Neuronal stem cell (in vitro differentiated cells): ENCODE measurements at regions not wholly inside any gene's neighbourhood (a gene's known extent, or its start where the extent isn't known, plus 50 kb on each side); places are given as distances from the start of the nearest gene placed in this dataset.

Source experiments
- DNase-seq: peaks from one replicate; pipeline ENCODE4 v3.0.0-alpha.2; 2013; ENCODE audit warnings: low spot score
- H2AFZ ChIP-seq: one replicate; pipeline ENCODE4 v1.6.1; 2013; ENCODE audit warnings: mild to moderate bottlenecking, low read length, inconsistent platforms
- H2AK5ac ChIP-seq: 2 replicates; pipeline ENCODE4 v1.6.1; 2013; ENCODE audit warnings: low read depth, mild to moderate bottlenecking, inconsistent platforms, low read length, moderate library complexity, mixed read lengths
- H2BK120ac ChIP-seq: 2 replicates; pipeline ENCODE4 v1.6.1; 2013; ENCODE audit warnings: low read depth, mild to moderate bottlenecking, inconsistent platforms, low read length, moderate library complexity, mixed read lengths
- H2BK12ac ChIP-seq: one replicate; pipeline ENCODE4 v1.6.1; 2013; ENCODE audit warnings: low read length, inconsistent platforms
- H2BK15ac ChIP-seq: 2 replicates; pipeline ENCODE4 v1.6.1; 2013; ENCODE audit warnings: mild to moderate bottlenecking, low read length, inconsistent platforms, mixed read lengths
- H2BK5ac ChIP-seq: one replicate; pipeline ENCODE4 v1.6.1; 2013; ENCODE audit warnings: inconsistent platforms, mild to moderate bottlenecking, low read length, moderate library complexity
- H3K14ac ChIP-seq: one replicate; pipeline ENCODE4 v1.6.1; 2013; ENCODE audit warnings: low read length, inconsistent platforms
- H3K18ac ChIP-seq: 2 replicates; pipeline ENCODE4 v1.6.1; 2013; ENCODE audit warnings: low read length, inconsistent platforms
- H3K23ac ChIP-seq: 2 replicates; pipeline ENCODE4 v1.6.1; 2013; ENCODE audit warnings: low read depth, mild to moderate bottlenecking, mixed read lengths, low read length, inconsistent platforms; ENCODE audit not compliant: poor library complexity
- H3K27ac ChIP-seq: replicated peaks from 3 replicates; pipeline ENCODE4 v1.5.1; 2013; ENCODE audit warnings: low read length, inconsistent platforms
- H3K27me3 ChIP-seq, 3 experiments: 2 replicates each; pipeline ENCODE4 v1.6.1; 2013; ENCODE audit warnings: low read length in 3 of 3, mild to moderate bottlenecking in 2 of 3, inconsistent platforms in 1 of 3, low read depth in 1 of 3, mixed read lengths in 1 of 3, moderate library complexity in 1 of 3; ENCODE audit not compliant: control insufficient read depth in 3 of 3, insufficient read depth in 3 of 3
- H3K36me3 ChIP-seq, 2 donors: replicated peaks in 1 of 2; 2 replicates each; pipeline ENCODE4 v1.6.1; 2013; ENCODE audit warnings: low read length in 2 of 2; ENCODE audit not compliant: control insufficient read depth in 2 of 2, insufficient read depth in 2 of 2
- H3K4ac ChIP-seq: 2 replicates; pipeline ENCODE4 v1.6.1; 2013; ENCODE audit warnings: inconsistent platforms, mild to moderate bottlenecking, low read length, moderate library complexity
- H3K4me1 ChIP-seq, 2 donors: 1 replicate in 1 of 2; 2 replicates in 1 of 2; pipeline ENCODE4 v1.6.1; 2013; ENCODE audit warnings: low read length in 2 of 2, low read depth in 1 of 2; ENCODE audit not compliant: control insufficient read depth in 2 of 2, insufficient read depth in 1 of 2
- H3K4me2 ChIP-seq: one replicate; pipeline ENCODE4 v1.6.1; 2013; ENCODE audit warnings: mild to moderate bottlenecking, low read length, inconsistent platforms; ENCODE audit not compliant: insufficient read depth, poor library complexity, severe bottlenecking
- H3K4me3 ChIP-seq, 2 donors: 2 replicates each; pipeline ENCODE4 v1.5.1; 2013; ENCODE audit warnings: low read length in 2 of 2, mild to moderate bottlenecking in 2 of 2, inconsistent platforms in 1 of 2, moderate library complexity in 1 of 2
- H3K79me1 ChIP-seq: one replicate; pipeline ENCODE4 v1.6.1; 2013; ENCODE audit warnings: low read depth, mild to moderate bottlenecking, inconsistent platforms, low read length, moderate library complexity
- H3K9ac ChIP-seq: one replicate; pipeline ENCODE4 v1.6.1; 2013; ENCODE audit warnings: mild to moderate bottlenecking, low read depth, low read length, inconsistent platforms; ENCODE audit not compliant: poor library complexity
- H3K9me3 ChIP-seq, 2 donors: replicated peaks in 1 of 2; 2 replicates each; pipeline versions ENCODE3 to v1.6.1; 2013; ENCODE audit warnings: low read length in 2 of 2, mild to moderate bottlenecking in 2 of 2, inconsistent platforms in 1 of 2, low read depth in 1 of 2, mixed read lengths in 1 of 2, moderate library complexity in 1 of 2; ENCODE audit not compliant: control insufficient read depth in 2 of 2, insufficient read depth in 1 of 2
- H4K8ac ChIP-seq: one replicate; pipeline ENCODE4 v1.6.1; 2013; ENCODE audit warnings: low read depth, mild to moderate bottlenecking, inconsistent platforms, low read length, moderate library complexity
- H4K91ac ChIP-seq: one replicate; pipeline ENCODE4 v1.6.1; 2013; ENCODE audit warnings: low read length, low read depth, mild to moderate bottlenecking, inconsistent platforms; ENCODE audit not compliant: poor library complexity
- WGBS, 2 donors: extraction: QIAGEN DNeasy Blood & Tissue Kit; methylation state at CpG; one replicate each; pipeline ENCODE4 v1.1.7; 2013; ENCODE audit warnings: missing lambda C conversion rate in 2 of 2, mixed read lengths in 1 of 2; ENCODE audit not compliant: insufficient read length in 2 of 2, insufficient replicate concordance in 1 of 2; ENCODE audit errors: extremely low coverage in 2 of 2; 5-methylcytosine and 5-hydroxymethylcytosine counted together

DNA sequence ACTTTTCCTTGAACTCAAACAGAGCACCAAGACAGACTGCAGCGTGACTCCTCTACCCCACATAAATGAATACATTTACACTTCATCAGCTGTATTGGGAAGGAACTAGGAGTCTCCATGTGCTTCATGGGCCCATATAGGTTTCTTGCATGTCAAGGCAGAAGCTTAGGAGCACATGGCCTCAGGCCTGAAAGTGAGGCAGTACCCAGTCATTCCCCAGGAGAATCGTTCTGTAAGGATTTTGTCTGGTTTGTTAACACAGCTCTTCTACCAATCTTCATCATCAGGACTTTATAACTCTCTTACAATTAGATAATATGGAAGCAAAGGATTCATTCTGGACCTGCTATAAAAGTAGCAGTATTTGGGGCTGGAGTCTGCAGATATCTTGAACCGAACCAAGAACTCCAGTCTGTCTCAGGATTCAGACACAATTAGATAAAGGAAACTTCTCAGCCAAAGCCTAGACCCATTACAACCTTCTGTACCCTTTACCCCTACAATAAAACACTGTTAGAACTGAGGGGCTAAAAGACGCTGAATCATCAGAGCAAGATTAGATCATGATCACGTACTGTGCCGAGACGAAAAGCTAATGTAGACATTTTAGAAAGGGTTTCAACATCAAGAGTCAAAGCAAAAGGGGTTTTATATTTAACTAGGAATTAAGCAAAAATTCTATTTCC lies 385.5 kb upstream of the SLC30A5 start:
- H3K36me3 ChIP-seq: no peaks in the 10 kb centered on the region
- no peak overlapping the region for H3K18ac ChIP-seq
- no peaks in the 10 kb centered on the region for H3K27me3 ChIP-seq
- H3K14ac ChIP-seq: no peak overlapping the region
- H3K4ac ChIP-seq: no peak overlapping the region
- H3K79me1 ChIP-seq: no peaks in the 10 kb centered on the region
- H2BK120ac ChIP-seq: no peak overlapping the region
- H3K23ac ChIP-seq: no peak overlapping the region
- DNase-seq: no peak
- H3K4me3 ChIP-seq: no peak overlapping the region
- no peak overlapping the region for H2BK15ac ChIP-seq
- H3K4me2 ChIP-seq: no peak overlapping the region
- H2AFZ ChIP-seq: no peak overlapping the region
- no peak overlapping the region for H3K9ac ChIP-seq
- no peak overlapping the region for H4K91ac ChIP-seq
- WGBS, 2 donors: no CpG with 5 or more reads among the region's 7 CpGs
- H3K9me3 ChIP-seq: no peaks in the 10 kb centered on the region
- H3K27ac ChIP-seq: no peak overlapping the region
- no peak overlapping the region for H4K8ac ChIP-seq
- no peak overlapping the region for H2BK12ac ChIP-seq
- peaks cover 0 to 6% of the 10 kb centered on the region in 2 donors for H3K4me1 ChIP-seq
- no peak overlapping the region for H2BK5ac ChIP-seq
- H2AK5ac ChIP-seq: no peak overlapping the region

DNA sequence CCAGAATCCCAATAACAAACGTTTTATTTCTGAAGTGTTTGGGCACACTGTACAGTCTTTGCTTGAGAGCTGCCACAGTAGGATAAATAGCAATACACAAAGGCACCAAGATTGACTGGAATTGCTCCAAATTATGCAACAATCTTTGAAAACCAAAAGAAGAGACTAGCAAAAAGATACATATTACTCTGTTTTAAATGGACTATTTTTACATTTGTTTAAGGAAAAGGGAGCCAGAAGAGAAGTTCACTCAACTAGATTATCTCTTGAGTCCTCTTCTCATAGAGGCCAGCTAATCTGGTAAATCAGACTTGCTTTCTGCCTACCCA lies 385.0 kb upstream of the SLC30A5 start:
- no peak overlapping the region for H2AFZ ChIP-seq
- H3K4me1 ChIP-seq: peaks cover 0 to 6% of the 10 kb centered on the region in 2 donors
- no peak overlapping the region for H4K8ac ChIP-seq
- H2BK120ac ChIP-seq: no peak overlapping the region
- H3K4me3 ChIP-seq: no peak overlapping the region
- no peak overlapping the region for H3K27ac ChIP-seq
- no peaks in the 10 kb centered on the region for H3K27me3 ChIP-seq
- no peaks in the 10 kb centered on the region for H3K79me1 ChIP-seq
- no peak overlapping the region for H3K9ac ChIP-seq
- H3K23ac ChIP-seq: no peak overlapping the region
- no peak overlapping the region for H3K18ac ChIP-seq
- no peak overlapping the region for H4K91ac ChIP-seq
- H3K36me3 ChIP-seq: no peaks in the 10 kb centered on the region
- no peak overlapping the region for H2AK5ac ChIP-seq
- no peak for DNase-seq
- H2BK15ac ChIP-seq: no peak overlapping the region
- WGBS, 2 donors: no CpG with 5 or more reads among the region's 1 CpG
- H3K4ac ChIP-seq: no peak overlapping the region
- H3K14ac ChIP-seq: no peak overlapping the region
- H2BK12ac ChIP-seq: no peak overlapping the region
- no peaks in the 10 kb centered on the region for H3K9me3 ChIP-seq
- H2BK5ac ChIP-seq: no peak overlapping the region
- H3K4me2 ChIP-seq: no peak overlapping the region

DNA sequence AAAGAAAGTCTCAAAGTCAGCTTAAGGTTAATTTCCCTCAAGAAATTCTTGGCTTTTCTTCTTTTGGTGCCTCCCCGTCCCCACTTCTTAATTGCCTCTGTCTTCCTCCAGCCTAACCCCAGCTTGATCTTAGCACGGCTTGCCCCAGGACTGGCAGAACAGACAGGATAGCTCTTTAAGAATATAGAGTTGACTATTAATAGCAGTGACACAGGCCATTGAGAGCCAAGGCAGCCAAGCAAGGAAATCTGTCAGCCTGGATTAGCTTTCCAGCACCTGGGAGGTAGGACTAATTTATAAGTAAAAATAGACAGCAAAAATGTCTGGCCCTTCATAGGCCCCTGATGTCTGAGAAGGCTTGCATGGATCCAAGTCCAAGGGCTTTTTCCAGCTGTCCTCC lies 384.6 kb upstream of the SLC30A5 start:
- H3K4ac ChIP-seq: no peak overlapping the region
- no peak overlapping the region for H2AK5ac ChIP-seq
- H2BK15ac ChIP-seq: no peak overlapping the region
- no peaks in the 10 kb centered on the region for H3K27me3 ChIP-seq
- H3K9ac ChIP-seq: no peak overlapping the region
- no peak overlapping the region for H2AFZ ChIP-seq
- no peak overlapping the region for H3K14ac ChIP-seq
- no peaks in the 10 kb centered on the region for H3K36me3 ChIP-seq
- no peak overlapping the region for H3K27ac ChIP-seq
- H3K23ac ChIP-seq: no peak overlapping the region
- H3K79me1 ChIP-seq: no peaks in the 10 kb centered on the region
- H3K4me1 ChIP-seq: peaks cover 0 to 6% of the 10 kb centered on the region in 2 donors
- no peak overlapping the region for H3K4me3 ChIP-seq
- no peak overlapping the region for H2BK120ac ChIP-seq
- H4K91ac ChIP-seq: no peak overlapping the region
- no peak overlapping the region for H2BK12ac ChIP-seq
- no CpG with 5 or more reads among the region's 2 CpGs for WGBS, 2 donors
- no peak overlapping the region for H4K8ac ChIP-seq
- H2BK5ac ChIP-seq: no peak overlapping the region
- no peak for DNase-seq
- H3K4me2 ChIP-seq: no peak overlapping the region
- no peaks in the 10 kb centered on the region for H3K9me3 ChIP-seq
- H3K18ac ChIP-seq: no peak overlapping the region

DNA sequence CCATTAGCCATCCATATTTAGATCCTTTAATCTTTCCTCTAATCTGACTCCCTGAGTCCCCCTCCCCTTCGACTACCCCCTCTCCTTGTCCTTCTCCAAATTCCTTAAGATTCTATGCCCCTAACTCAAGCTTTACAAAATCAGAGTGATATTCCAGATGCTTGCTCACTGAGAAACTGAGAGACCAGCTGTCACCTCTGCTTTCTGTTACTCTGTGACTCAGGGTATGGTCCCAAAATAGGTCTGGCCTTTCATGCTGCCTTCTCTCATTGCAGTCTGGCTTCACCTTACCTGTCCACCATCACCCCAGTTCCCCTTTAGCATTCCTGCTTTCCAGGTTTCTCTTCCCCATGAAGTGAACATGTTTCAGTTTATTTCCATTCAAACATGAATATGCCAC lies 383.3 kb upstream of the SLC30A5 start:
- DNase-seq: no peak
- WGBS, 2 donors: no CpG with 5 or more reads among the region's 1 CpG
- peaks cover 0 to 6% of the 10 kb centered on the region in 2 donors for H3K4me1 ChIP-seq
- H3K23ac ChIP-seq: no peak overlapping the region
- no peaks in the 10 kb centered on the region for H3K27me3 ChIP-seq
- no peak overlapping the region for H2BK5ac ChIP-seq
- H3K27ac ChIP-seq: no peak overlapping the region
- H2AFZ ChIP-seq: no peak overlapping the region
- H3K18ac ChIP-seq: no peak overlapping the region
- no peaks in the 10 kb centered on the region for H3K9me3 ChIP-seq
- H4K91ac ChIP-seq: no peak overlapping the region
- H2BK120ac ChIP-seq: no peak overlapping the region
- H3K36me3 ChIP-seq: no peaks in the 10 kb centered on the region
- no peak overlapping the region for H3K9ac ChIP-seq
- no peak overlapping the region for H2BK15ac ChIP-seq
- H2AK5ac ChIP-seq: no peak overlapping the region
- H2BK12ac ChIP-seq: no peak overlapping the region
- H4K8ac ChIP-seq: no peak overlapping the region
- no peak overlapping the region for H3K4me2 ChIP-seq
- no peaks in the 10 kb centered on the region for H3K79me1 ChIP-seq
- no peak overlapping the region for H3K4ac ChIP-seq
- no peak overlapping the region for H3K4me3 ChIP-seq
- no peak overlapping the region for H3K14ac ChIP-seq
